Left lung (tissue), 4 donors: ENCODE measurements at regions not wholly inside any gene's neighbourhood (a gene's known extent, or its start where the extent isn't known, plus 50 kb on each side); places are given as distances from the start of the nearest gene placed in this dataset.

Source experiments
- ATAC-seq: fragments of 200-7000 bp; cut with Tn5 transposase; one replicate; pipeline ENCODE4 v1.9.1; 2020; ENCODE audit warnings: moderate library complexity
- DNase-seq, 4 donors: peaks; one replicate each; pipeline ENCODE4 v3.0.0-alpha.2; 2013 to 2020
- H3K27ac ChIP-seq, 2 donors: fragments of 200-600 bp; sonication (generic) in 1 of 2; one replicate each; pipeline versions ENCODE4 v1.5.0 to v1.8.0; 2020 to 2021
- H3K27me3 ChIP-seq, 2 donors: fragments of 200-600 bp; sonication (generic) in 1 of 2; one replicate each; pipeline versions ENCODE4 v1.5.0 to v1.8.0; 2020 to 2021
- H3K36me3 ChIP-seq, 2 donors: fragments of 200-600 bp; sonication (generic) in 1 of 2; one replicate each; pipeline versions ENCODE4 v1.5.0 to v1.8.0; 2020 to 2021
- H3K4me1 ChIP-seq, 2 donors: fragments of 200-600 bp; one replicate each; pipeline ENCODE4 v1.8.0; 2021
- H3K4me3 ChIP-seq, 2 donors: fragments of 200-600 bp; sonication (generic) in 1 of 2; one replicate each; pipeline versions ENCODE4 v1.5.0 to v1.8.0; 2020 to 2021; ENCODE audit warnings: mild to moderate bottlenecking in 1 of 2
- H3K9me3 ChIP-seq, 2 donors: fragments of 200-600 bp; sonication (generic) in 1 of 2; one replicate each; pipeline versions ENCODE4 v1.5.0 to v1.8.0; 2020 to 2021
- intact Hi-C, 2 donors: fragments of 100-400 bp; cut with DNase I; formaldehyde crosslinking; loops; one replicate each; pipeline versions ENCODE4 v1.11.2 to v1.14.2; 2022
- TF ChIP-seq, protein P1 (sequence below), 2 donors: fragments of 200-600 bp; sonication (generic) in 1 of 2; IDR thresholded peaks; one replicate each; pipeline versions ENCODE4 v1.5.0 to v1.8.0; 2021; ENCODE audit warnings: antibody characterized with exemption in 2 of 2
- donor health status: DM: no; HTN: yes; CAD: no.
- donor health status: DM: no; HTN: no; CAD: no.

DNA sequence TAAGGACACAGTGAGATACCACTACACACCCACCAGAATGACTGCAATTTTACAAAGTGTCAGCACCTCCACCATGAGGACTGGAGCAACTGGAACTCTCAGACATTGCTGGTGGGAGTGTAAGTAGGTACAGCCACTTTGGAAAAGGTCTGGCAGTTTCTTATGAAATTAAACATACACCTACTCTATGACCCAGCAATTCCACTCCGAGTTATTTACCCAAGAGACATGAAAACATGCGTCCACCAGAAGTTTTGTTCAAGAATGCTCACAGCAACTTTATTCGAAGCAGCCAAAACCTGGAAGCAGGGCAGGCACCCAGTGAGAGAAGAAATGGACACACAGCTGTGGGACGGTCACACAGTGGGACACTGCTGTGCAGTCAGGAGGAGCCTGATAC is 384.0 kb downstream of the SOX9 start:
- no peak for DNase-seq
- Histone ChIP-seq H3K4me3 (no peak overlapping the region), H3K36me3 (no peaks in the 10 kb centered on the region), H3K27me3 (peaks cover 0 to 14% of the 10 kb centered on the region in 2 donors), H3K9me3 (no peaks in the 10 kb centered on the region), H3K4me1 (no peaks in the 10 kb centered on the region), H3K27ac (no peak overlapping the region)
- TF ChIP-seq, protein P1, sequence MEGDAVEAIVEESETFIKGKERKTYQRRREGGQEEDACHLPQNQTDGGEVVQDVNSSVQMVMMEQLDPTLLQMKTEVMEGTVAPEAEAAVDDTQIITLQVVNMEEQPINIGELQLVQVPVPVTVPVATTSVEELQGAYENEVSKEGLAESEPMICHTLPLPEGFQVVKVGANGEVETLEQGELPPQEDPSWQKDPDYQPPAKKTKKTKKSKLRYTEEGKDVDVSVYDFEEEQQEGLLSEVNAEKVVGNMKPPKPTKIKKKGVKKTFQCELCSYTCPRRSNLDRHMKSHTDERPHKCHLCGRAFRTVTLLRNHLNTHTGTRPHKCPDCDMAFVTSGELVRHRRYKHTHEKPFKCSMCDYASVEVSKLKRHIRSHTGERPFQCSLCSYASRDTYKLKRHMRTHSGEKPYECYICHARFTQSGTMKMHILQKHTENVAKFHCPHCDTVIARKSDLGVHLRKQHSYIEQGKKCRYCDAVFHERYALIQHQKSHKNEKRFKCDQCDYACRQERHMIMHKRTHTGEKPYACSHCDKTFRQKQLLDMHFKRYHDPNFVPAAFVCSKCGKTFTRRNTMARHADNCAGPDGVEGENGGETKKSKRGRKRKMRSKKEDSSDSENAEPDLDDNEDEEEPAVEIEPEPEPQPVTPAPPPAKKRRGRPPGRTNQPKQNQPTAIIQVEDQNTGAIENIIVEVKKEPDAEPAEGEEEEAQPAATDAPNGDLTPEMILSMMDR (IDR thresholded peaks at IDR 0.05), result no peak
- no peak for ATAC-seq
- intact Hi-C loops, result no loop called here

- TF ChIP-seq, protein P1 (IDR thresholded peaks at IDR 0.05), result no peak
- Histone ChIP-seq H3K9me3 (no peaks in the 10 kb centered on the region), H3K4me1 (no peaks in the 10 kb centered on the region), H3K4me3 (no peak overlapping the region), H3K36me3 (no peaks in the 10 kb centered on the region), H3K27ac (no peak overlapping the region), H3K27me3 (peaks cover 0 to 9% of the 10 kb centered on the region in 2 donors)
- intact Hi-C loops, result no loop called here
- no peak for ATAC-seq
- no peak for DNase-seq
These were observed 386.0 kb downstream of the SOX9 start for GRCh38 chr17:72506773-72507172.

DNA sequence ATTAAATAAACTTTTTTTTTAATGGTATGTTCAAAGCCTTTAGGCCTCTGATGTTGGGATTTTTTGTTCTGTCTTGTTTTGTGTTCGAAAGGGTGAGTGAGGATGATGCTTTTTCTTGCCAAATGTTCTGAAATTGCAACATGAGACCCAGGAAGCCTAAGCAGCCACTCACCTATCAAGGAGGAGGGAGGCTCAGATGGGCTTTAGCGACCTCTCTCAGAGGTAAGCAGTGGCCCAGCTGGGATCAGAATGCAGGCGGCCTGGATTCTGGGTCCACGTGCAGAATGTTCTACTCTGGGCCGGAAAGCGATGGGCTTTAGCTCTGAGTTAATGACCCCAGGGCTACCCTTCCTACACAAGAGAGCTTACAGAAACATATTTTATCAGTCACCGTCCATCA is 386.6 kb downstream of the SOX9 start:
- TF ChIP-seq, protein P1 (IDR thresholded peaks at IDR 0.05), result no peak
- H3K27ac ChIP-seq, result no peak overlapping the region
- no peaks in the 10 kb centered on the region for H3K9me3 ChIP-seq
- ATAC-seq (no peak), DNase-seq (no peak)
- no peaks in the 10 kb centered on the region for H3K4me1 ChIP-seq
- intact Hi-C loops, result no loop called here
- no peak overlapping the region for H3K4me3 ChIP-seq
- H3K27me3 ChIP-seq, result peaks cover 0 to 5% of the 10 kb centered on the region in 2 donors
- no peaks in the 10 kb centered on the region for H3K36me3 ChIP-seq

GRCh38 chr17:72510351-72511016 is 389.7 kb downstream of the SOX9 start:
- no peak overlapping the region for H3K4me3 ChIP-seq
- intact Hi-C loops, result no loop called here
- H3K27ac ChIP-seq, result no peak overlapping the region
- DNase-seq, result no peak
- TF ChIP-seq, protein P1 (IDR thresholded peaks at IDR 0.05), result no peak
- H3K27me3 ChIP-seq, result peaks cover 0 to 5% of the 10 kb centered on the region in 2 donors
- no peaks in the 10 kb centered on the region for H3K4me1 ChIP-seq
- H3K36me3 ChIP-seq, result no peaks in the 10 kb centered on the region
- ATAC-seq, result no peak
- no peaks in the 10 kb centered on the region for H3K9me3 ChIP-seq

- Histone ChIP-seq H3K4me3 (no peak overlapping the region), H3K4me1 (no peaks in the 10 kb centered on the region), H3K27me3 (peaks cover 0 to 5% of the 10 kb centered on the region in 2 donors), H3K27ac (no peak overlapping the region), H3K9me3 (no peaks in the 10 kb centered on the region), H3K36me3 (no peaks in the 10 kb centered on the region)
- intact Hi-C loops, result no loop called here
- DNase-seq (no peak), ATAC-seq (no peak)
- TF ChIP-seq, protein P1 (IDR thresholded peaks at IDR 0.05), result no peak
These were observed 390.4 kb downstream of the SOX9 start for GRCh38 chr17:72511242-72511641.
